Thyroid gland (tissue), 4 donors: ENCODE measurements at regions not wholly inside any gene's neighbourhood (a gene's known extent, or its start where the extent isn't known, plus 50 kb on each side); places are given as distances from the start of the nearest gene placed in this dataset.

Experiments
- DNase-seq, 2 donors: peaks; one replicate each; pipeline ENCODE4 v3.0.0-alpha.2; 2019
- H3K27ac ChIP-seq, 3 donors: fragments of 200-600 bp; sonication (generic); 1 replicate in 2 of 3; 2 replicates in 1 of 3; pipeline ENCODE4 v1.5.1; 2016 to 2019; ENCODE audit warnings: mild to moderate bottlenecking in 1 of 3, moderate library complexity in 1 of 3
- H3K27me3 ChIP-seq: fragments of 200-600 bp; sonication (generic); one replicate; pipeline ENCODE4 v1.5.1; 2019
- H3K36me3 ChIP-seq, 2 donors: fragments of 200-600 bp; sonication (generic); one replicate each; pipeline ENCODE4 v1.5.1; 2016 to 2019
- H3K4me1 ChIP-seq, 2 donors: fragments of 200-600 bp; sonication (generic); one replicate each; pipeline ENCODE4 v1.5.1; 2017 to 2019
- H3K4me3 ChIP-seq, 3 donors: fragments of 200-600 bp; sonication (generic); replicated peaks in 1 of 3; 1 replicate in 2 of 3; 2 replicates in 1 of 3; pipeline ENCODE4 v1.5.1; 2016; ENCODE audit warnings: mild to moderate bottlenecking in 1 of 3
- H3K9me3 ChIP-seq: fragments of 200-600 bp; sonication (generic); one replicate; pipeline ENCODE4 v1.5.1; 2017
- CTCF ChIP-seq, 6 experiments: fragments of 200-600 bp in 3 of 6; fragments of 450-650 bp in 3 of 6; sonication (generic) in 3 of 6; IDR thresholded peaks; one replicate each; pipeline ENCODE4 v1.5.1; 2016 to 2019; ENCODE audit warnings: antibody characterized with exemption in 6 of 6, mild to moderate bottlenecking in 2 of 6, inconsistent platforms in 1 of 6, moderate library complexity in 1 of 6
- POLR2A ChIP-seq, 2 donors: fragments of 450-650 bp; IDR thresholded peaks; one replicate each; pipeline ENCODE4 v1.6.1; 2017; ENCODE audit warnings: antibody characterized with exemption in 2 of 2, mild to moderate bottlenecking in 2 of 2, moderate library complexity in 1 of 2
- WGBS, 2 donors: methylation state at CpG; one replicate each; pipeline ENCODE4 v1.1.5; 2017; 5-methylcytosine and 5-hydroxymethylcytosine counted together
- intact Hi-C: fragments of 100-400 bp; cut with DNase I; formaldehyde crosslinking; loops from one replicate; pipeline ENCODE4 v1.15.1; 2023

GRCh38 chr3:193983846-193984818 is 151.8 kb upstream of the HES1 start:
- Histone ChIP-seq H3K27ac (peak overlapping the region in 1 of 3 donors; percentile 18), H3K4me1 (peaks cover 9 to 20% of the 10 kb centered on the region in 2 donors), H3K27me3 (no peaks in the 10 kb centered on the region), H3K36me3 (no peaks in the 10 kb centered on the region), H3K4me3 (no peak overlapping the region), H3K9me3 (no peaks in the 10 kb centered on the region)
- 80 to 90% methylated on average over 7 of the region's 7 CpGs for WGBS, 2 donors
- TF ChIP-seq CTCF (IDR thresholded peaks at IDR 0.05) = no peak
- no peak for TF ChIP-seq POLR2A (IDR thresholded peaks at IDR 0.05)
- DNase-seq = no peak
- intact Hi-C loops = no loop called here

GRCh38 chr3:193984876-193985275 is 151.1 kb upstream of the HES1 start:
- Histone ChIP-seq H3K27me3 (no peaks in the 10 kb centered on the region), H3K4me3 (no peak overlapping the region), H3K9me3 (no peaks in the 10 kb centered on the region), H3K4me1 (peaks cover 9 to 20% of the 10 kb centered on the region in 2 donors), H3K36me3 (no peaks in the 10 kb centered on the region), H3K27ac (no peak overlapping the region)
- DNase-seq = no peak
- WGBS, 2 donors = 78 to 81% methylated on average over 6 of the region's 6 CpGs
- TF ChIP-seq POLR2A (IDR thresholded peaks at IDR 0.05) (no peak), CTCF (IDR thresholded peaks at IDR 0.05) (no peak)
- intact Hi-C loops = no loop called here

- Histone ChIP-seq H3K36me3 (no peaks in the 10 kb centered on the region), H3K9me3 (no peaks in the 10 kb centered on the region), H3K27ac (no peak overlapping the region), H3K4me3 (no peak overlapping the region), H3K4me1 (peaks cover 7 to 16% of the 10 kb centered on the region in 2 donors), H3K27me3 (no peaks in the 10 kb centered on the region)
- 46 to 54% methylated on average over 5 of the region's 5 CpGs for WGBS, 2 donors
- intact Hi-C loops = no loop called here
- no peak for DNase-seq
- TF ChIP-seq POLR2A (IDR thresholded peaks at IDR 0.05) (no peak), CTCF (IDR thresholded peaks at IDR 0.05) (no peak)
These were observed 148.8 kb upstream of the HES1 start for GRCh38 chr3:193987186-193987585.

DNA sequence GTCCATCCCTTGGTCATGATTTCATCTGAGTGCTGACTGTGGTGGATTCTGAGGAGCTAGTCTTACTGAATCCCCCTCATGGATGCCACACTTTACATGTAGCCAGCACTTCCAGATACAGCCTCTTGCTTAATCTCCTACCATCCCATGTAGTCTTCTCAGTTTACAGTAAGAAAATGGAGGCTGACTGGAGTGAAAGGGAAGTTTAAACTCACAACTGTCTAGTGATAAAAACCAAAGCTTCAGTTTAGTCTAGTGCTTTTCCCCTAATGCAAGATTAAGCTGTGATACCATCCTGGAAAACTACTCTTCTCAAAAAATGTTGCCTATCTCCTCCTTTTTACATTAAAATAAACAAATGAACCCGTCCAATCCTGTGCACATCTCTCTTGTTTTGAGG is 146.8 kb upstream of the HES1 start:
- Histone ChIP-seq H3K4me3 (no peak overlapping the region), H3K27ac (no peak overlapping the region), H3K27me3 (no peaks in the 10 kb centered on the region), H3K9me3 (no peaks in the 10 kb centered on the region), H3K36me3 (no peaks in the 10 kb centered on the region), H3K4me1 (peaks cover 0 to 4% of the 10 kb centered on the region in 2 donors)
- intact Hi-C loops = no loop called here
- 88 to 92% methylated on average over 1 of the region's 1 CpG for WGBS, 2 donors
- DNase-seq = no peak
- TF ChIP-seq CTCF (IDR thresholded peaks at IDR 0.05) (no peak), POLR2A (IDR thresholded peaks at IDR 0.05) (no peak)
